ENCODE measurements at regions not wholly inside any gene's neighbourhood (a gene's known extent, or its start where the extent isn't known, plus 50 kb on each side); places are given as distances from the start of the nearest gene placed in this dataset.

- DNase-seq (ENCODE audit: low spot score) = no peak
Observed at GRCh38 chr21:28789523-28789922, 203.2 kb downstream of the LTN1 start.

- DNase-seq (ENCODE audit: low spot score) = no peak
Observed at GRCh38 chr21:28788030-28788429, 204.6 kb downstream of the LTN1 start.

GRCh38 chr21:28783641-28784185 is 209.0 kb downstream of the LTN1 start:
- DNase-seq (ENCODE audit: low spot score) = no peak

GRCh38 chr21:28781602-28782276 is 210.9 kb downstream of the LTN1 start:
- DNase-seq (ENCODE audit: low spot score) = no peak

- DNase-seq (ENCODE audit: low spot score) = no peak
Observed at GRCh38 chr21:28779914-28780313, 212.8 kb downstream of the LTN1 start.

GRCh38 chr21:28776251-28776650 is 216.4 kb downstream of the LTN1 start:
- no peak for DNase-seq (ENCODE audit: low spot score)

- DNase-seq (ENCODE audit: low spot score) = no peak
Observed at GRCh38 chr21:28775071-28775470, 217.6 kb downstream of the LTN1 start.

GRCh38 chr21:28773036-28773435 is 219.6 kb downstream of the LTN1 start:
- no peak for DNase-seq (ENCODE audit: low spot score)

GRCh38 chr21:28771790-28772501 is 220.7 kb downstream of the LTN1 start:
- DNase-seq (ENCODE audit: low spot score) = no peak

GRCh38 chr21:28770867-28771661 is 221.6 kb downstream of the LTN1 start:
- DNase-seq (ENCODE audit: low spot score) = no peak

- no peak for DNase-seq (ENCODE audit: low spot score)
Observed at GRCh38 chr21:28769683-28770082, 223.0 kb downstream of the LTN1 start.

- DNase-seq (ENCODE audit: low spot score) = no peak
Observed at GRCh38 chr21:28768753-28769152, 223.9 kb downstream of the LTN1 start.

GRCh38 chr21:28767523-28767922 is 225.2 kb downstream of the LTN1 start:
- DNase-seq (ENCODE audit: low spot score) = no peak

- DNase-seq (ENCODE audit: low spot score) = no peak
Observed at GRCh38 chr21:28763809-28764418, 228.8 kb downstream of the LTN1 start.

- DNase-seq (ENCODE audit: low spot score) = no peak
Observed at GRCh38 chr21:28762357-28762735, 230.3 kb downstream of the LTN1 start.

GRCh38 chr21:28761674-28762356 is 230.9 kb downstream of the LTN1 start:
- no peak for DNase-seq (ENCODE audit: low spot score)

GRCh38 chr21:28758883-28759242 is 233.8 kb downstream of the LTN1 start:
- no peak for DNase-seq (ENCODE audit: low spot score)

GRCh38 chr21:28758042-28758882 is 234.4 kb downstream of the LTN1 start:
- DNase-seq (ENCODE audit: low spot score) = no peak

- no peak for DNase-seq (ENCODE audit: low spot score)
Observed at GRCh38 chr21:28754862-28755261, 237.8 kb downstream of the LTN1 start.

- peak; percentile 44 for DNase-seq (ENCODE audit: low spot score)
Observed at GRCh38 chr21:28754127-28754611, 238.5 kb downstream of the LTN1 start.

Data from mucosa of gallbladder (tissue), 1 donor.